SH-SY5Y (cell line): ENCODE measurements at regions not wholly inside any gene's neighbourhood (a gene's known extent, or its start where the extent isn't known, plus 50 kb on each side); places are given as distances from the start of the nearest gene placed in this dataset.

Experiments
- GATA2 ChIP-seq: IDR thresholded peaks from 2 replicates; pipeline ENCODE4 v1.6.1; 2011; ENCODE audit warnings: mild to moderate bottlenecking, low read depth, low read length
- GATA3 ChIP-seq: IDR thresholded peaks from 2 replicates; pipeline ENCODE4 v1.6.1; 2011; ENCODE audit warnings: low read depth, mild to moderate bottlenecking, low read length, moderate library complexity

- TF ChIP-seq GATA3 (no peak), GATA2 (no peak)
These were observed 1148.4 kb downstream of the VRK1 start for GRCh38 chr14:97945631-97946030.
